ENCODE measurements at regions not wholly inside any gene's neighbourhood (a gene's known extent, or its start where the extent isn't known, plus 50 kb on each side); places are given as distances from the start of the nearest gene placed in this dataset.

DNA sequence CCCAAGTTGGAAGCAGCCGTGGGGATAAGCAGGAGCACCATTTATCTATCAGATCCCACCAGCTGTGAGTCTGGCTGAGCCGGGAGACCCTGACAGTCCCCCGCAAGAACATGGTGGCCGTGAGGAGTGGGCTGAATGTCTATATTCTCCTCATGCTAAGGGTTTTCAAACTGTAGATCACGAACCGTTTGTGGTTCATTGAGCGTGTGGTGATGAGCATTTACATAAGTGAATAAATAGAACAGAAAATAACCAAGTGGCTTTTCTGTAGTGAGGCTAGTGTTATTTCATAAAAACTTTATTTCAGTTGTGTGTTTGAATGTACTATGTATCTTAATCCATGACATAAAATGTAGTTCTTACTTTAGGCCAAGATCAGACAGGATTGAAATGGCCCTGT, 190.2 kb upstream of the APCDD1 start:
- H3K4me1 ChIP-seq (ENCODE audit: low read depth) = no peaks in the 10 kb centered on the region
- no peak for ATAC-seq
- intact Hi-C loops (cut with DNase I, micrococcal nuclease) = no loop called here

DNA sequence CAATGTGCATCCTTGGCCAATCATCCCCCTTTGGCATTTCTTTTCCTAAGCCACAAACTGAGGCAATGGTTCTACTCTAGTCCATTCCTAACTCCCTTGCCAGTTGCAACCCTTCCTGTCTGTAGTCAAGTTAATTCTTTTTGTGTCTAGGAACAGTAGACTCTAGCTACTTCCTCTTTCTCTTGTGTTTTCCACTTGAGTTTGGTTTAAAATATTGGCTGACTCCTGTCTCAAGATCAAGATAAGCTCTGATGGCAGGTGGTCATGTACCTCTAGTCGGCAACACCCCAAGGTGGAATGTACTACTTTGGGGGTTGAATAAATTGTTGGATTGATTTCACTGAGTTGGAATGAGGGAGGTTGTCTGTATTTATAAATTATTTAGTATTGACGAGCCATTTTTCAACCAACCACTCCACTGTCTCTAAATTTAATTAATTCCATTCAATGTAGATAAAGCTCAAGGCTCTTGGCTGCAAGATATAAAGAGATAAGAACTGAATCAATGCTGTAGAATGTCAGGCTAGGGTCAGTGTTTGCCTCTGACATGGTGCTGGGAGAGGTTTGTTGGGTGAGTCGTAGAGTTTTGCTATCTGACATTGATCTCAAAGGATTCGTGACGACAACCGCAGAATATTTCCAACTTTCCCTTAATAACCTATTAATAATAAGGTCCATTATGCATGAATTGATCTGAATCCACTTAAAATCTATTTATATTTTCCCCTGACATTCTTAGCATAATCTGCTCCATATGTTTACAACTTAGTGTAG, 188.7 kb upstream of the APCDD1 start:
- intact Hi-C loops (cut with DNase I, micrococcal nuclease) = no loop called here
- H3K9me3 ChIP-seq = no peaks in the 10 kb centered on the region
- no peak overlapping the region for H3K4me3 ChIP-seq
- no peaks in the 10 kb centered on the region for H3K4me1 ChIP-seq (ENCODE audit: low read depth)
- DNase-seq (no peak), ATAC-seq (no peak)
- TF ChIP-seq, protein P1, sequence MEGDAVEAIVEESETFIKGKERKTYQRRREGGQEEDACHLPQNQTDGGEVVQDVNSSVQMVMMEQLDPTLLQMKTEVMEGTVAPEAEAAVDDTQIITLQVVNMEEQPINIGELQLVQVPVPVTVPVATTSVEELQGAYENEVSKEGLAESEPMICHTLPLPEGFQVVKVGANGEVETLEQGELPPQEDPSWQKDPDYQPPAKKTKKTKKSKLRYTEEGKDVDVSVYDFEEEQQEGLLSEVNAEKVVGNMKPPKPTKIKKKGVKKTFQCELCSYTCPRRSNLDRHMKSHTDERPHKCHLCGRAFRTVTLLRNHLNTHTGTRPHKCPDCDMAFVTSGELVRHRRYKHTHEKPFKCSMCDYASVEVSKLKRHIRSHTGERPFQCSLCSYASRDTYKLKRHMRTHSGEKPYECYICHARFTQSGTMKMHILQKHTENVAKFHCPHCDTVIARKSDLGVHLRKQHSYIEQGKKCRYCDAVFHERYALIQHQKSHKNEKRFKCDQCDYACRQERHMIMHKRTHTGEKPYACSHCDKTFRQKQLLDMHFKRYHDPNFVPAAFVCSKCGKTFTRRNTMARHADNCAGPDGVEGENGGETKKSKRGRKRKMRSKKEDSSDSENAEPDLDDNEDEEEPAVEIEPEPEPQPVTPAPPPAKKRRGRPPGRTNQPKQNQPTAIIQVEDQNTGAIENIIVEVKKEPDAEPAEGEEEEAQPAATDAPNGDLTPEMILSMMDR (IDR thresholded peaks at IDR 0.05) = no peak
- no peaks in the 10 kb centered on the region for H3K36me3 ChIP-seq (ENCODE audit: low read depth)

More for the DNA sequence above, 190.2 kb upstream of the APCDD1 start:
- H3K9me3 ChIP-seq = no peaks in the 10 kb centered on the region
- TF ChIP-seq, protein P1 (IDR thresholded peaks at IDR 0.05) = no peak
- H3K36me3 ChIP-seq (ENCODE audit: low read depth) = no peaks in the 10 kb centered on the region
- no peak overlapping the region for H3K4me3 ChIP-seq
- DNase-seq = no peak

GRCh38 chr18:10266334-10266590, 188.2 kb upstream of the APCDD1 start:
- Histone ChIP-seq H3K9me3 (no peaks in the 10 kb centered on the region), H3K4me1 (ENCODE audit: low read depth) (no peaks in the 10 kb centered on the region), H3K4me3 (no peak overlapping the region), H3K36me3 (ENCODE audit: low read depth) (no peaks in the 10 kb centered on the region)
- TF ChIP-seq, protein P1 (IDR thresholded peaks at IDR 0.05) = no peak
- DNase-seq (no peak), ATAC-seq (no peak)
- intact Hi-C loops (cut with DNase I, micrococcal nuclease) = no loop called here

DNA sequence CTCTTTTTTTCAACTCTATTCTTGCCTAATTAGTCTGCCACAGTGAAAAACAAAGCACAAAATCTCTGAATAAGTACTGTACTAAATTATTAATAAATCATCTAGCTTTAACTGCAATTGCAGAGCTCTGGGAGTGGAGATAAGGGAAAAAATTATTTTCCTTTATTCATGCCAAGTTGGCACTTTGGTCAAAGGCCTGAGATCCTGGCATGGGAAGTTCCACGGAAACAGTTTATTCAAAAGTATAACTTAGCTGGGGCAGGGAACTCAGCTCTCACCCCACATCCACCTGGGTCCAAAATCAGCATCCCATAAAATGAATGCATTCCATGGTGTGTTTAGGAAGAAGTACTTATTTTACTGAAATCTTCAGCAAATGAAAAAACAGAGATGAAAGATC, 185.2 kb upstream of the APCDD1 start:
- ATAC-seq (no peak), DNase-seq (no peak)
- H3K4me1 ChIP-seq (ENCODE audit: low read depth) = no peaks in the 10 kb centered on the region
- no peaks in the 10 kb centered on the region for H3K9me3 ChIP-seq
- H3K4me3 ChIP-seq = no peak overlapping the region
- intact Hi-C loops (cut with DNase I, micrococcal nuclease) = no loop called here
- TF ChIP-seq, protein P1 (IDR thresholded peaks at IDR 0.05) = no peak
- no peaks in the 10 kb centered on the region for H3K36me3 ChIP-seq (ENCODE audit: low read depth)

GRCh38 chr18:10270151-10270571, 184.3 kb upstream of the APCDD1 start:
- TF ChIP-seq, protein P1 (IDR thresholded peaks at IDR 0.05) = no peak
- intact Hi-C loops (cut with DNase I, micrococcal nuclease) = no loop called here
- DNase-seq = no peak
- no peak for ATAC-seq
- Histone ChIP-seq H3K9me3 (no peaks in the 10 kb centered on the region), H3K4me3 (no peak overlapping the region), H3K4me1 (ENCODE audit: low read depth) (no peaks in the 10 kb centered on the region), H3K36me3 (ENCODE audit: low read depth) (no peaks in the 10 kb centered on the region)

DNA sequence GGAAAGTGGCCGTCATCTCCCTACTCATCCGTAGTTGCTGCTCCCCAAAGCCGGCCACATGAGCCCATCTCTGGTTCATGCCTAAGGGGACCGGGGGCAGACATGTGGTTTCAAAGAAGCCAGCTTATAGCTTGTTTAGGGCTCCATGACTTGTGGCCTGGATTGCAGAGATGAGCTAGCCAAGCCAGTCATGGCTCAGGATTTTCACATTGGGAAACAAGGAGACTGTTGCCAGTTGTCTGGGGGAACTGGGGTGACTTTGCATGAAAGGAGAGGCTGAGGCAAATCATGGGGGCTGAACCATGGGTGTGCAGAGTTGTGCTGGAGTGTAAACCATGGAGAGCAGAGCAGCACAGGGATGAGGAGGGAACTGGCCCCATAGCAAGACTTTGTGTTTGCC, 183.0 kb upstream of the APCDD1 start:
- intact Hi-C loops (cut with DNase I, micrococcal nuclease) = no loop called here

More for the DNA sequence above, 183.0 kb upstream of the APCDD1 start:
- TF ChIP-seq, protein P1 (IDR thresholded peaks at IDR 0.05) = no peak
- DNase-seq (no peak), ATAC-seq (no peak)
- no peaks in the 10 kb centered on the region for H3K4me1 ChIP-seq (ENCODE audit: low read depth)
- no peaks in the 10 kb centered on the region for H3K36me3 ChIP-seq (ENCODE audit: low read depth)
- H3K4me3 ChIP-seq = no peak overlapping the region
- no peaks in the 10 kb centered on the region for H3K9me3 ChIP-seq
